AG08396 (cell line): ENCODE measurements at regions not wholly inside any gene's neighbourhood (a gene's known extent, or its start where the extent isn't known, plus 50 kb on each side); places are given as distances from the start of the nearest gene placed in this dataset.

Source experiments
- DNase-seq: peaks from one replicate; pipeline ENCODE4 v3.0.0; 2012; ENCODE audit warnings: low spot score, mixed read lengths

GRCh38 chr20:24138196-24138857 is 149.7 kb upstream of the GGTLC1 start:
- no peak for DNase-seq

GRCh38 chr20:24136659-24137246 is 148.2 kb upstream of the GGTLC1 start:
- DNase-seq, result no peak

DNA sequence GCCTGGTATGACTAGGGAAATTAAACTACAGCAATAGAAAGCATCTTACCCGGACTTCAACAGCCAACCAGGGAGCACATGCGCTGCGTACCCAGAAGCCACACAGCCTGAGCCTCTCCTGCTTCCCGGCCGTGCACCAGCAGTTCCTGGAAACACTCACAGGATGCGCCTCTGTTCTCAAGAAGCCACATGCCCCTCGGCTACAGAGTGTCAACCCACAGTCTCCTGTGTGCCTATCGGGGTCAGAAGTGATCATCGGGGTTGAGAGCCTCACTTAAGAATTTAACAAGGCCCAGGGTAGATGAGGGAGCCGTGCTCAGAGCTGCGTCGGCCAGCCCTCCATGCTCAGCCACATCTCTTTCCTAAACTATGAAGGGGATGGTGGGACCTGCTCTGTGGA is 147.2 kb upstream of the GGTLC1 start:
- DNase-seq, result no peak

GRCh38 chr20:24134930-24135329 is 146.4 kb upstream of the GGTLC1 start:
- no peak for DNase-seq

- DNase-seq, result no peak
Observed at GRCh38 chr20:24134284-24134683, 145.7 kb upstream of the GGTLC1 start.

GRCh38 chr20:24132246-24132645 is 143.7 kb upstream of the GGTLC1 start:
- DNase-seq, result no peak

GRCh38 chr20:24131684-24132083 is 143.1 kb upstream of the GGTLC1 start:
- no peak for DNase-seq

DNA sequence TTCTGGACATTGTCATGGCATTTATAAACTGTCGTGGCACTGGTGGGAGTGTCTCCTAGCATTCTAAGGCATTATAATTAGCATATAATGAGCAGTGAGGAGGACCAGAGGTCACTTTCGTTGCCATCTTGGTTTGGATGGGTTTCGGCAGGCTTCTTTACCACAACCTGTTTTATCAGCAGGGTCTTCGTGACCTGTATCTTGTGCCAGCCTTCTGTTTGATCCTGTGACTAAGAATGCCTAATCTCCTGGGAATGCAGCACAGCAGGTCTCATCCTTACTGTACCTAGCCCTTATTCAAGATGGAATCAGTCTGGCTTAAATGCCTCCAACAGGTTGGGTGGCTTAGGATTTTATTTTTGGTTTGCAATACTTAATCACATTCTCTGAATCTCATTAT is 142.7 kb upstream of the GGTLC1 start:
- DNase-seq, result no peak

DNA sequence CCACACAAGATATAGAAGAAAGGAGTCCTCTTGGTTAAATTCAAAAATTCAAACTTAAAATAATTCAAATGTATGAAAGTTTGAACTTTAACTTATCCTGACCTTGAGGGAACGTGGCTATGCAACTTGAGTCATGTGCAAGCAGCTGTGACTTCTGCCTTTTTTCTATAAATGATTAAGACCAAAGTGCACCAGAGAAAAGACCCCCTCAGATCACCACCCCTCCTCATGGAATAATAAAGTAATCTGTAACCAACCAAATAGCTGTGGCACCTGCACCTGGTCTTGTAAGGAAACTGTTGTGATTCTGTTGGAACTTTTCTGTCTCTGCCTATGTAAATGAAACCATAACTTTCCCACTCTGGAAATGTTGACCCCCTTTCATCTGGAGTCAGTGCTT is 141.1 kb upstream of the GGTLC1 start:
- no peak for DNase-seq

GRCh38 chr20:24124951-24125650 is 136.5 kb upstream of the GGTLC1 start:
- no peak for DNase-seq

DNA sequence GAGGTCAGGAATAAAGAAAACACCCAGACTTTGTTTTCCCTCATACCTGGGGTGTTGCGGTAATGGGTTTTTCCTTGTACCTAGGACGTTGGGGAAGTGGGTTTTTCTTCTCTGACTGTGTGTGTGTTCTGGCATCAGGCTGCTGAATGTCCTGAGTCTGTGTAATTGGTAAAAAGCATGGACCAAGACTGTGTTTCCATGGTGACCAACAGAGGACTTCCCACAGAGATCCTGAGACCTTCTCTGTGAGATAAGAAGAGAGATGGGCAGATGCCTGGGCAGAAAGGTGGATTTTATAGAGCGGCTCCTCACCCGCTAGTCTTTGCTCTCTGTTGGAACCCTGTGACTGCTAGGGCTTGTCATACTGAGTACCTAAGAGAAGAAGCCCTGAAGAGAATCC is 135.4 kb upstream of the GGTLC1 start:
- DNase-seq, result no peak

- DNase-seq, result no peak
Observed at GRCh38 chr20:24118441-24119175, 130.0 kb upstream of the GGTLC1 start.

DNA sequence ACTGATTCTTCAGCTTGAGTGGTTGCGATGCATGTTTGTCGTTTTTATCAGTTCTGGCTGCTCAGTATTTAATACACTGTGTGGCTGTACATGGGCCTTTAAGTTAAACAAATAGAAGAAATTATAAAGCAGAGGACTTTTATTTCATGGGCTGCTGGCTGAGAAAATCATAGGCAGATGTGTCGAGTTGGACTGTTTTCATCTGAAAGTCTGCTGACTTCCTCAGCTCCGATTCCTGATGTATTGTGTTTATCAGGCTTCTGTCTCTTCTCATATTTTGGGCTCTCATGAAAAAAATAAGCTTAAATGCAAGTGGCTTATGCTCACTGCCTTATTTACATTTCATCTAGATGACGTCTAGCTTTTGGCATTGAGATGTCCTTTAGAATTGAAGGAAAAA is 129.5 kb upstream of the GGTLC1 start:
- no peak for DNase-seq

GRCh38 chr20:24117383-24117782 is 128.8 kb upstream of the GGTLC1 start:
- DNase-seq, result no peak

DNA sequence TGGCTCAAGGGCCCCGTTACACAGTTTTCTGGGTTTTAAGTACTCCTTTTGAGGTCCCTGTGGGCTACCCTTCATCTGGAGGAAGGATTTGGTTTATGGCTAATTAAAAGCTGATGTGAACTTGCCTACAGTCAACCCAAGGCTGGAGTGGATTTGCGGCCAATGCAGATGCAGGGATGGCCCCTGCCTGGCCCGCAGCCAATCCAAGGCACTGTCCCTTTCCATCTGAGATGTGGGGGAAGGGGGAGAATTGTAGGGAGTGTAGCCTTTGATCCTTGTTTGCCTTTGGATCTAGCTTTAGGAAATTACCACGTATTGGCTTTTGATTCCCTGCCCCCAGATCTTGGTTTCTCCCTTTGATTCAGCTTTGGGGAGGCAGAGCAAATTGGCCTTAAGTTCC is 128.0 kb upstream of the GGTLC1 start:
- no peak for DNase-seq

DNA sequence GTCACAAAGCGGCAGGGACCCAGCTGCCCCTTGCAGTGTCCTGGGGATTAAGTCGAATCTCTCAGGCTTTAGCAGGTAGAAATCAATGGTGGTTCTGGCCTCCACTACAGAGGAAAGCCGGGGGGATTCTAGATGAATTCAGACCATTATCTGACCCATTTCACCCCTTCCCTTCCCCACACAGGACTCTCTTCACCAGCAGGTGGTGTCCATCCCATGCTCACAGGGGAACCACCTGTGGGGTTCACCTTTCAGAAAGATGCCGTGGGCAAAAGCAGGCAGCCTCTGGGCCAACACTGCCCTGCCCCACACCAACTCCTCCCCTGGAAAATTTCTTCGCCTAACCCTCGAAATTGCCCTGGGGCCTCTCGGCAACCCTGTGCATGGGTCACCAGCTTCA is 123.8 kb upstream of the GGTLC1 start:
- DNase-seq, result no peak

DNA sequence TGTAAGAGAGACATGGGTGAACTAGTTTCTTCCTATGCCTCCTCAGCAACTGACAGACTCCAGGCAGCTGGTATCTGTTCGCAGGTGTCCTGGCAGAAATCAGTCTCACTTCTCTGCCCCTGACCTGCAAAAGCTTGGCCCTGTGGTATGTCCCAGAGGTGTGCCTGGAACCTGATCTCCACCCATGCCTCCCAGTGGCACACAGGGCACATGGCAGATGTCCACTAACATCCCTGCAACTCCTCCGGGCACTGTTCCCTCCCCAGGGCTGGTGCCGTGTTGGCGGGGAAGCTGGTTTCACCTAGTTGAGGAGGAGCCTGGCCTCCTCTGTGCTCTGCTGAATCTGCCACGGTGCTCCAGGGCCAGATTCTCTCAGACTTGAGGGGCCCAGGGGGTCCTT is 123.3 kb upstream of the GGTLC1 start:
- no peak for DNase-seq

DNA sequence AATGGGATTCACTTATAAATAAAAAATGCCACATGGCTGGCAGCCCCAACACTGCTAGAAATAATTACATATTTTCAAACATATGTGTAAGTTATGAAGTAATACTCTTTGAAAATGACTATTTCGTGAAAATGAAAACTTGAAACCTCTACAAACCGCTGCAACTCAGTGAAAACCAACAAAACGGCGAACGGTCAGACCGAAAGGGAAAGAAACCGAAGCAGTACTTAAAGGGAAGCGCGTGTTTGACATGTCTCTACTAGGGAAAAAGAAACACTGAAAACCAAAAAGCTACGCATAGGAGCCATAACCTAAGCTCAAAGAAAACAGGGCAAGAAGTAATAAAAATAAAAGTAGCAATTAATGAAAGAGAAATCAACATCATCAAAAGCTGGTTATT is 121.0 kb upstream of the GGTLC1 start:
- no peak for DNase-seq

GRCh38 chr20:24109008-24109407 is 120.4 kb upstream of the GGTLC1 start:
- no peak for DNase-seq

- DNase-seq, result no peak
Observed at GRCh38 chr20:24108581-24108980, 120.0 kb upstream of the GGTLC1 start.

DNA sequence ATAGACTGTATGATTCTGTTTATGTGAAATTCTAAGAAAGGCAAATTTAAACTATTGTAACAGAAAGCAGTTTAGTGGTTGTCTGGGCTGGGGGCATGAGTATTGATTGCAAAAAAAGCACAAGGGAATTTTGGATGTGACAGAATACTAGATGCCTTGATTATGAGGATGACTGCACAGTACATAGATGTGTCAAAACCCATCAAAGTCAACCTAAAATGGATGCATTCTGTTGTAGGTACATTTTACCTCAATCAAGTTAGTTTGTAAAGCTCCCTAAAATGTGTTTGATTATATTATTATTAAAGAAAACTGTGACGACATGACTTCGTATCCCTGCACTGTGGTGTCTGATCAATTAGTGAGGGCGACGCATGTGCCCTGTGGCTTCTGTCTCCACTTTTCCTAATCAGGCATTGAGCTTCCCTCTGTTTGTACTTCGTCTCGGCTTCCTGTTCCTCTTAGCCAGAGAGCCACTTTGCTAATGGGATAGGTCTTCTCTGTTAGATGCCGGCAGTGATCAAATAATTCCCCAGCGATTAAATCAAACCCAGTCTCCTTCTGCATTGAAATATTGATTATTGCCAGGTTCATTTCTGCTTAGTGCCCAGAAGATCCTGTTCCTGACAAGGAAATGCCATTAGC is 118.3 kb upstream of the GGTLC1 start:
- DNase-seq, result no peak

GRCh38 chr20:24106150-24106800 is 117.7 kb upstream of the GGTLC1 start:
- no peak for DNase-seq
